ENCODE measurements at regions not wholly inside any gene's neighbourhood (a gene's known extent, or its start where the extent isn't known, plus 50 kb on each side); places are given as distances from the start of the nearest gene placed in this dataset.
"Not testable (repeated sequence)": the region's sequence is repeated elsewhere in the genome, so short reads cannot be mapped to it uniquely, and the experiment has no call there.

DNA sequence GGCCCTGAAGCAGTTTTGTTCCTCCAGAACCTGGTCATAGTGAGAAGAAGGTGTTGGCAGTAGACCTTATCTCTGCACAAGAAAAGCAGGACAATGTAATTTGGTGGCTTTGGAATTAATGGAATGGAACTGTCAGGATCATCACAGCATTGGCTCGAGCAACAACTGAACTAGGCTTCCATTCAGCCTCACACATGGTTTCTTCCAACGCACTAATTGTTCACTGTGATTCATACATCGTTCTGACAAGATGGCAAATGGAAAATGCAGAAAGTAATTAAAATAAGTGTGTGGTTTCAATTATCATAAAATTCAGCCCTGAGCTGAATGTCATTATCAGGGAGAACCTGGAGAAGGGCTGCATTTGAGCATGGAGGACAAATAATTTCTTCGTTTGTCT, 80.6 kb downstream of the MFSD1 start:
- no peak for DNase-seq

DNA sequence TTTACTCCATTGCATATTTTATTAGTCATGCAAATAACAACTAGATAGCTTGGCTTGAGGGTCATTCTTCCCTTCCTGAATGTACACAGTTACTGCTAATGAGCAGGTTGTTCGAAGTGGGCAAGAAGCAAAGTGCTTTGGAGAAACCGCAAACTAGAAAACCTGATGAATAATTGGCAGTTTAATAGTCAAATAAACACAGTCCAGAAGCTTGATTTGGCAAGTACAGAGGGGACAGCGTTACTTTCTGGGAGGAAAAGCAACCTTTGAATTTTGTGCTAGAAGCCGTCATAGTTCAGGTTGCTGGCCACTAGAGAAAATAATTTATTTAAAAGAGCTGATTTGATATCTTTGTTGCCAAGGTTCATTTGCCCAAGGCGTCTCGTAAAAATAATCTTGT, 94.9 kb downstream of the MFSD1 start:
- no peak for DNase-seq

DNA sequence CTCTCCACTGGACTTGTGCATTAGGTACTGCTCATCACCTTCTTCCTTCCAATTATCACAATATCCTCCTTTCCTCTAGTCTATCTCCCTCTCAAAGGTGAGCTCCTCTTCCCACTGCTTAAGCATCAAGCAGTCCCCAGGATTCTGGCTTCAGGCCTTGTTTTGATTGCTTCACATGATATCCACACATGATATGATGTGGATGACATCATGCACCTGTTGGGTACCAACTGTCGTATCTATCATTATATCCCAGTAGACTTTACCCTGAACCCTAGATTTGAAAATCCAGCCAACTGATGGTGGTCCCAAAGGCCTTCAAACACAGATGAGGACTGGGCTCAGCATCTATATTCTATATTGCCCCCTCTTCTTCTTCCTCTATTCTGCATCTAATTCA, 104.9 kb downstream of the MFSD1 start:
- DNase-seq = no peak

DNA sequence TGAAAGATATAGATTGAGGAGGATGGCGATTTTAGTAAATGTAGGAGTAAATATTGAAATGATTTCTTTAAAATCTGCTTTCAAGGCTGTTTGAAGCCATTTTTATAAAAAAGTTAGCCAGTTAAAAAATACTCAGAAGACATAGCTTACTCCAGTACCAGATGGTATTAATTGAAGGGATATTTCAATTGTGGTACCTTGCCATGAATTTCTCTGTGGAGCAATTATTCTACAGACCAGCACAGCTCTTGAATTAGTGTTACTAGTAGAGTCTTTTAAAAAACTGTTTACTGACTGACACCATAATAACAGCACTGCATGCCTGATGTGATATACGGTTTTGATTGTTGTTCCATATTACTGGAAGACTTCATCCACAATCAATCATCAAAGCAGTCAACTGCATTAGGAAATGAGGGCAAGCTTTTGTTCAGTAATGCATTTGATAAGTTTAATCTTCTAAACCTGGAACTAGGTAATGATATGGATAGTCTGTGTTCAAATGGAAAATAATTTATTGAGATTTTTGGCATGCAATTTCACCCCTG, 106.4 kb downstream of the MFSD1 start:
- DNase-seq = no peak

DNA sequence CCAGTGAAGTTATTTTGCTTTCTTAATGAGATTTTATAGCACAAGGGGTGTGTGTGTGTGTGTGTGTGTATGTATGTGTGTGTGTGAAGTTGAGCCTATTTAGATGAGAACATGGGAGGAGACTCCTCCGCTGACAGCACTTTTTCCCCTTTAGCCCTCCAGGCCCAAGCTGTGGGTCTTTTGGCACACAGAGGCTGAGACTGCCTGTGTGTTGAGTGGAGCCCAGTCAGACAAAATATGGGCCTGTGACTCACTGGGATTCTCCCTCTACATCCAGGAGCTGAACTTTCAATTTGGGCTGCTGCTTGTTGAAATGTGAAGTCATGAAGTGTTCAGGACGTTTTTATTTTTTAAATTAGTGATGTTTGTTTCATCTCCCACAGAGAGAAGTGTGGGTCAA, 108.0 kb downstream of the MFSD1 start:
- DNase-seq = no peak

DNA sequence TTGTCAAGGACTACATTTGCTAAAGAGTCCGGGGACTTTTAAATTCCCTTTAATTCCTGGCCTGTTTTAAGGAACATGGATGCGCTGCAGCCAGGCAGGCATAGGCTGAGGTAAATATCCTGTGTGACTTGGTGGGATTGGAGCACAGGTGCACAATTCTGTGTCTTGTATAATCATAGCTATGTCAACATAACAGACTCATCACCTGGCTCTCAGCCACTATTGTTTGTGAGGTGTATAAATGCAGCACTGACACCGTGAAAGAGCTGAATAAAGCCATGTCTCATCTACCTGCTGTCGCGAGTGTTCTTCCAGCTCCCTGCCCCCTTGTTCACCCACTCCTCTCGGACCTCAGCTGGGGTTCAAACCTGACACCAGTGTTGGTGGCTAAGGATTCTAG, 109.7 kb downstream of the MFSD1 start:
- DNase-seq = no peak

DNA sequence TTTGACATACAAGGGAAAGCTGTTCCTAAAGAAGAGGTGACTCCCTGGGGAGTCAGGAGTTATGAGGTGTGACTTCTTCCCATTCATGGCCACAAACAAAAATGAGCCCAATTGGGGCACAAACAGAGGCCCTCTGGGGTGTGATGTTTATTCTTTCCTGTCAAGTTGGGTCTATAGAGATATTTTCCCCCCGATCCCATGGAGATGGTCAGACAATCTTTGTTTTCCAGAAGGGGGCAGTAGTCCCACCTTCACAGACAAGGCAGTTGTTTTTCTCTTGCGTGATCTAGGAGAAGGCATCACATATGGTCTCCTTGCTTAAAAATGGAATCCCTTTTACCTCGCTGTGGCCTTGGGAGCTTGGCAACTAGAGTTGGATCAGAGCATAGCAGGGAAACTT, 110.3 kb downstream of the MFSD1 start:
- no peak for DNase-seq

DNA sequence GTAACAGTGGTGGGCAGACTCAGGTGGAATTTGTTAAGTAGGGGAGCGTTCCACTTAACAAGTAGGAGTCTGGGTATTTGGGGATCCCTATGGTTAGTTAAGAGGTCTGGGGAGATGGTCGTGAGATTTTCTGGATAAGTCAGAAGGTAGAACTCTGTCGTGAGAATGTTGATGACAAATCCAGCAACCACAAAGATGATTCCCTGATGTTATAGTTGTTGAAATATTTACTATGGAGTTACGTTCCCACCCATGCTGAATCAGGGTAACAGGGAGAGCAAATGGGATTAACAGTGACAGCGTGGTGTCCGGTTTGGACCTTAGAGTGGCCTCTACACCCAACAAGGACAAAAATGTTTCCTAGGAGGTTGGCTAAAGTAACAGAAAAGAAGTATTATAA, 110.8 kb downstream of the MFSD1 start:
- DNase-seq = no peak

DNA sequence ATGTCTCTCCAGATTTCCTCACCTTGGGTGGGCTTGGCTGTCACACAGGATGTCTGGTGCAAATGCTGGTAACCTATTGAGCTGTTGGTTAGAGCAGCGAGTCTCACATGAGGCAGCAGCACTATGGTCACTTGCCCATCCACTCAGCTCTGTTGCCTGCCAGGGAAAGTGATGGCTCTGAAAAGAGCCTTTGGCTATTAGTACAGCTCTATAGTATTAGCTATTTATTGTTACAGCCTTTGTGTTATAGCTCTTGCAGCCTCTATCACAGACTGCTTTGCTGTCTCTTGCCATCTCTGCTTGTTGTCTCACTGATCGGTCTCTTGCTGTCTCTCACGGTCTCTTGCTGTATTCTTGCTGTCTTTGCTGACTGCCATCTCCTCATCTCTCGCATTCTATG, 114.3 kb downstream of the MFSD1 start:
- no peak for DNase-seq

DNA sequence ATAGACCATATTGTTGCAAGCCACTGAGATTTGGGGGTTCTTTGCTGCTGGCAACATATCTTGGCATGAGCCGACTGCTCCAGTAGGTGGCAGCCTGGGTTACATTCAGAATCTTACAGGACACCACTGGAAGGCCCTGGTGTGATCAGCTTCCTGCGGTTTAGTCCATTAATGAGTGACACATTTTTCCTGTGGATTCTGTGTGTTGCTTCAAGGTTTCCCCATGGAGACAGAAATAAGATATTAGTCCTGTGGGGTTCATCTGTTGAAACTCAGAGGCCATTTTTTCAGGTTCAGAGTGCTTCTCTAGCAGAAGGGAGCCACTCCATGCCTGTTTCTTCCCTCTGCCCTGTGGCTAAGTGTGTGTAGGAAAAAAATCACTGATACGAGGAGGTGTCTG, 116.2 kb downstream of the MFSD1 start:
- peak; percentile 68 for DNase-seq

DNA sequence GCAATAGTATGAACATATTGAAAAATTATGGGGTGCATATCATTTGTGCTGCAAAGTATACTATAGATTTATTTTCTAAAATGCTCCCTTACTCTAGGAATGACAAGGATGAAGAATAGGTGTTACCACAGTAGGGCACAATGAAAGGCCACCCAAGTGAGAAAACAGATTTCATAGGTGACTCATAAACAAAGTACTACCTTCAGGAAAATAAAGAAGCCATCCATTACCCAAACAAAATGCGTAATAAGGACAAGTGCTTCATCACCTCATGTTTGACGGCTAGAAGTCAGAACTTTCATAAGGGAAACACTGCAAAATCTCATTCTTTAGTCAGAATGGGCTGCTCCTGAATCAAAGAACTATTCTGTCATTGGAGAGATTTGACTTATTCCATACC, 116.6 kb downstream of the MFSD1 start:
- DNase-seq = no peak

DNA sequence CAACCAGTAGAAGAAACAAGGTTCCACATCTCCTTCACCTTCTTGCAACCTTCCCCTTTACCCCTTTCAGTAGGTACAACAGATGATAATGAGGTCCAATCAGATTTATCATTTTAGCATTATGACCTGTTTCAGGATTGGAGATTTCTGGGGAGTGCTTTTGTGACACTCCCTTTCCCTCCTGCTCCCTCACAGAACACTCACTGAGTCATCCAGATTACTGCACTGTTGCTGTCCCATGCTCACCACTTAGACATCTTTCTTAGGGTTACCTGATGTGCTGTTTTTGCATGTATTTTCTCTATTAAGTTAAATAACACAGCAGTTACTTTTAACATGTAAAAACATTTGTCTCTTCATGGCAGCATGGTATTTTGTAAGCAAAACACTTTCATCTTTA, 118.5 kb downstream of the MFSD1 start:
- no peak for DNase-seq

DNA sequence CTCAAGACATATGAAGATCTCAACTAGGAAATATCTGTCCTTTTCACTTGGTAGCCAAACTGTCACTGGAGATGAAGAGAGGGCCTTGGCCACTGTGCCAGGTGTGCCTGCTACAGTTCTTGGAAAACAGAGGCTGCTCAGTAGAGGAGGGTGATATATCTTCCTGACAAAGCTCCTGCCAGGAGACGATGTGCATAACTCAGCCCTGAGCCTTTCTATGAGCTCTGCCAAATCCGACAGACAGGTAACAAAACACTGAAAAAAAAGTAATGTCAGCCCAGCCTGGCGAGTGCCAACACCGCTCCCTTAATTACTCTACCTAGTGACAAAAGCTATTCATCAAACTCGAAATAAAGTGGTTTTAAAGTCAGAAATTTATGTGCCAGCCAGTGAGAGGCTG, 123.2 kb downstream of the MFSD1 start:
- no peak for DNase-seq

DNA sequence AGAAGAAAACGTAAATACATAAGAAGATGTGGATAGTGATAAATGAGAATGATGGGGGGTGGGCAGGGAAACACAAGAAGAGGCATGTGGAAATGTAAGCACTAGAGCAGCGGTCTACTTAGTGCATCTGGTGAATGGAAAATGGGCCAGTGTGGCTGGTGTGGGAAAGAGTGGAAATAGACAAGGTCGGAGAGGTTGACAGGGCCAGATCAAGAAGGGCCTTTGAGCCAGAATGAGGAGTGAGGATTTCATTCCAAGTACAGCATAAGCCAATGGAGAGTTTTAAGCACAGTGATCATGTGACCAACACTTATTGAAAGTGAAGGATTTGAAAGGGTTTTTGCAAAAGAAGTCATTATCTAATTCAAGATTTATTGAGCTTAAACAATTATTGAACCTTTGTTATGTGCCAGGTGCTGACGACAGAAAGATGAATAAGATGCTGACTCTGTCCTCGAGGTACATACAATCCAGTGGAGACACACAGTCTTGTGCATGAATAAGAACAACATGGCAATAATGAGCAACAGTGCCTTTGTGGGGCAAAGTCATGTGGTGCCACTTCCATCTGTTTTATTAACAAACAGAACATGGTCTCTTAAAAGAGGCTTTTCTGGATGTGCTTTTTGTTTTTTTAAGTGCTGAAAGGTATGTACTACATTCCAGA, 124.1 kb downstream of the MFSD1 start:
- no peak for DNase-seq

DNA sequence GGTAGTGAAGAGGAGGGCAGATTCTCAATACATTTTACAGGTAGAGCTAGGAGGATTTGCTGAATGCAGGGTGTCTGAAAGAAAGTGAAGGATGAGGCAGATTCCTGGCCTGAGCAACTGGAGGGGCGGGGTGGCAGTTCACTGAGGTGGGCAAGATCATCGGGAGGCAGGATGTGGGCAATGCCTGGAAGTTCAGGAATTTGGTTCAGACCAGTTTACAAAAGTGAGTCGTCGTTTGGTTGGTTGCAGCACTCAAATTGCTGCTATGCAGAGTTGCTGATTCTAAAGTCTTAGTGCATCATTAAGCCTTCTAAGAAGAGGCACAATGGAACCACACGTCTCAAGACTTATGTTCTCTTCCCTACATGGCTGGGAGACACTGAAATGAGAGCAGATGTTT, 134.0 kb downstream of the MFSD1 start:
- no peak for DNase-seq

DNA sequence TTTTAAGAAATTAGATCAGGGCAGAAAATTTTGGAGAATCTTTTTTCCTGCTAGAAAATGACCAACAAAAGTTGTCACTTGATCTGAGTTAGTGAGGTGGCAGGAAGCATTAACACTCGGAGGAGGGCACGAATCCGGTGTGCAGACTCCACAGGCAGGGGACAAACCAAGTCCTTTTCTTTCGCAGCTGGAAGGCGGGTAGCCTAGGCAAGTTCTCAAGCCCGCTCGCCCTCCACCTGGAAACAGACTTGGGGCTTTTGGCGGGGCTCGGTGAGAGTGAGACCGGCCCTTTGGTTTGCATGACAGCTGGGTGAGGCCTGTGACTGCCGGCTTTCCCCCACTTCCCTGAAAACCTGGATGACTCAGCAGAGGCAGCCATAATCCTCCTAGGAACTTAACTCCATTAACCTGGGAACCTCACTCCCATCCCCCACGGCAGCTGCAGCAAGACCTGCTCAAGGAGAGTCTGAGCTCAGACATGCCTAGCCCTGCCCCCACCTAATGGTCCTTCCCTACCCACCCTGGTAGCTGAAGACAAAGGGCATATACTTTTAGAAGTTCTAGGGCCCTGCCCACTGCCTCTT, 134.8 kb downstream of the MFSD1 start:
- no peak for DNase-seq

DNA sequence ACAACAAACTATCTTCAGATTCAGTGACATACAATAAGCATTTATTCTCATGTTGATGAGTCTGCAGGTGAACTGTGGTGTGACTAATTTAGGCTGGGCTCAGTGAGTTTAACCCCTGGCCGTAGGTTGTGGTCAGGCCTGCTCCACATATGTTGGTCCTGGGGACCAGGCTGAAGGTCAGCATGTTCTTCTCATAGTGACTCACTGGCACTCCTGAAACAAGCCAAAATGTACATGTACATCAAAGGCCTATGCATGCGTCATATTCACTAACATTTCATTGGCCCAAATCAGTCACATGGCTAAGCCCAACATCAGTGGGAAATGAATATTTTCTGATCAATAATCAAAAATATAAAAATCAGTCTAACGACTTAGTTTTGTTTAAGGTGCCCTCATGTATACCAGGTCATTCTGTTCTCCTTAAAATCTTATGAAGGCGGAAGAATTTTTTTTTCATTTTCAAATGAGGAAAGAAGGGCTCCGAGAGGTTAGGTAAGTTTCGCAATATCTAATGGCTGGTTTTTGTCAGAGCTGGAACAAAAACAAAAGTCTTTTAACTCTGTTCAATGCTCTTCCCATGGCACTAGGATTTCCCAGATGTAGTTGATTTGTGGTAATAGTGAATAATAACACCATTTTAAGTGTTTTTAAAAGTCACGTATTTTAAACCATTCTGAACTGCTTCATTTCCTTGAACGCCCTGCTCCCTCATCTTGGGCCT, 148.5 kb downstream of the MFSD1 start:
- no peak for DNase-seq

DNA sequence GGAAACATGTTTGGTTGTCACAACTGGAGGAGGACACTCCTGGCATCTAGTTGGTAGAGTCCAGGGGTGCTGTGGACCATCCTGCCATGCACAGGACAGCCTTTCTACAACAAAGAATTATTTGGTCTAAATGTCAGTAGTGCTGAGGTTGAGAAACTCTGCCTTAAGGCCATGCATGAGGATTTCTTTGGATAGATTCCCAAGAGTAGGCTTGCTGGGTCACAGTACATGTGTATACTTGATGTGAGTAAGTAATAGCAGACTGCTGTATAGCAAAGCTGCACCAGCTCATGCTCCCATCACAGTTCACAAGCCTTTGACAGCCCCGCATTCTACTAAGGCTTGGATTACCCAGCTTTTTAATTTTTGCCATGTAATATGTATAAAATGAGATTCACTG, 151.3 kb downstream of the MFSD1 start:
- no peak for DNase-seq

DNA sequence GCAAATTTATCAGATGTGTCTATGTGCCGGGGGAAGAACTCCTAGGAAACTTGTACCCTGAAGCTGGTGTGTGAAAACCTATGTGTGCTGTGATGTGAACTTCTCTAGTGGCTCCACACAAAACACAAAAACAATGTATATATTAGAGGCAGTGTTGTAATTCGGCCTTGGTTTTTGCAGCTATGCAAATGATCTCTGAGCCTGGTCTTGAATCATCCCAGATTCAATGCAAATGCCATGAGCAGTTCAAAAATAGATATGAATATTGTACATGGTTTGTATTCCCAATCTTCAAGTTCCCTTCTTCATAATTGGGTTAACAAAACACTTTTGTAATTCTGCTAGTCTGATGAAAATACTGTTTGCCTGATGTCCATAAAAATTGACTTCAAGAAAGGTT, 152.6 kb downstream of the MFSD1 start:
- DNase-seq = no peak

DNA sequence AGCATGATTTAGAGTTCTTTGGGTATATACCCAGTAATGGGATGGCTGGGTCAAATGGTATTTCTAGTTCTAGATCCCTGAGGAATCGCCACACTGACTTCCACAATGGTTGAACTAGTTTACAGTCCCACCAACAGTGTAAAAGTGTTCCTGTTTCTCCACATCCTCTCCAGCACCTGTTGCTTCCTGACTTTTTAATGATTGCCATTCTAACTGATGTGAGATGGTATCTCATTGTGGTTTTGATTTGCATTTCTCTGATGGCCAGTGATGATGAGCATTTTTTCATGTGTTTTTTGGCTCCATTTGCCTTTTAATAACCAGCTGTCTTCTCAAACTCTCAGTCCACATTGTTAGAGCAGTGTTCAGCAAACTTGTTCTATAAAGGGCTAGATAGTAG, 155.9 kb downstream of the MFSD1 start:
- DNase-seq = not testable (repeated sequence)

DNA sequence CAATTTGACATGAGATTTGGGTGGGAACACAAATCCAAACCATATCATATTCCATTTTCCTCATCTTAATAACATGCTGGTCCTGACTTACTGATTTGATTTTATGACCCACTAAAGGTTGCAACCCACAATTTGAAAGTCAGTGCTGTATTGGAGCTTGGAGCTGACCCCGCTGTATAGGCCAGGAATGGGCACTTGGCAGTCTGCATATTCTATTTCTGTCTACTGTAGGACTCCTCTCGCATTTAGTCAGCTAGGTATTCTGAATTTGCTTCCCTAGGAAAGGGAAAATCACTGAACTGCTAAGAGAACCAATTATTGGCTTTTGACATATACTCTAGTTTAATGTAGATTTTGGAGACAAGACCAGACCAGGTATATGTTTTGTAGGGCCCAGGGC, 157.0 kb downstream of the MFSD1 start:
- DNase-seq = no peak

DNA sequence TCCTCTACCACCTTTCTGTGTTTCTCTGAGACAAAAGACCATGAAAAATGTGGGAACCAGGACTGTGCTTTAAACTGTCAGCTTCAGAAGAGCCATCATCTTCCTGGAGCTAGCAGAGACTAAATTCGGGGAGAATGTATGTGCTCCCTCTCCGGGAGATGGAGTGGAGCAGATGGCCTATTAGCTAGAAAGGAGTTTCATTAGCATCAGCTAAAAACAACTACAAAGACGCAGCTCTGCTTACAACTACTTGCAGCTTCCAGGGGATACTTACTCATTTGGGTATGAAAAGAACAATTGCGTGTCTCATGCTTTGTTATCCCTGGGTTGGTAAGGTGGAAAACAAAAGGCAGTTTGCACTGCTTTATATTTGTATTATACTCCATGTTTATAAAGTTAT, 159.6 kb downstream of the MFSD1 start:
- no peak for DNase-seq

DNA sequence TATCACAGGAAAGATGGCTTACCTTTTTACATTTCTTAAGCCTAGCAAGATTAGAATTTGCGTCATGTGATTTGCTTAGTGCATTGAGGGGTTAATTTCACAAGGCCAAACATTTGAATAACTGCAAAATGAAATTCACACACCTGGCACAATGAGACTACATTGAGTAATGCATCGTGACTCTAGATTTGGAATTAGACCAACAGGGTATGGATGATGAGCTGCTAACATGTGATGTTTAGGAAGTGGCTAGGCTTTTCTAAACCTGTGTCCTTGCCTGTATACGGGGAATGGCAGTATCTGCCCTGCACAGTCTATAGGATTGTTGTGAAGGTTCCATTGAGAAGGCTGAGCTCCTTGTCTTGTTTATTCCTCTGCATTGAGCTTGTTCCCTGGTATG, 160.1 kb downstream of the MFSD1 start:
- no peak for DNase-seq

DNA sequence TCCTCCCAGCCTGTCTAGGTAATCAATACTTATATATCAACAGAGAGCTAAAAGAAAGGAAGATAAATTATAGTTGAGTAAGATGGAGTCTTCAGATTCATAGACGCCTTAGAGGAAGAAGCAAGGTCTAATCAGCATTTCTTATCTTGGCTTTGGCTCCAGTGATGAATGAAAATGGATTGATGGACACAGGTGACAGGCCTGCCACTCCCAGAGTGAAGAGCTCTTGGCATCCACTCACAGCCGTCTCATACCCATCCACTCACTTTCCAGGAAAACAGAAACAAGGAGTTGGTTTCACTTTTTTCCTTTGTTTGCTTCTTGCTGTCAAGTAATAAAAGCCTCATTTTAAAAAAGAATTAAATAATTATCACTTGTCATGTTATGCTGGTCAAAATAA, 168.2 kb downstream of the MFSD1 start:
- DNase-seq = no peak

All from eye (tissue), 1 donor.